HEK293 (cell line): ENCODE measurements at regions not wholly inside any gene's neighbourhood (a gene's known extent, or its start where the extent isn't known, plus 50 kb on each side); places are given as distances from the start of the nearest gene placed in this dataset.
"Not testable (repeated sequence)": the region's sequence is repeated elsewhere in the genome, so short reads cannot be mapped to it uniquely, and the experiment has no call there.

Experiments used
- CTCF ChIA-PET: fragments of 350-600 bp; formaldehyde crosslinking; extraction: SDS; loops from one replicate; lab custom pipeline; 2021; ENCODE audit warnings: antibody characterized with exemption; lab: Yijun Ruan, JAX
- POLR2A ChIA-PET: fragments of 300-600 bp; formaldehyde crosslinking; extraction: SDS; loops from one replicate; lab custom pipeline; 2020; ENCODE audit warnings: antibody characterized with exemption, inconsistent platforms; lab: Yijun Ruan, JAX
- H3K27ac ChIP-seq: fragments of 200-500 bp; sonication (Bioruptor generic); 2 replicates; pipeline ENCODE4 v1.5.1; 2014; ENCODE audit warnings: low read depth, low read length, control low read depth, inconsistent platforms; ENCODE audit errors: extremely low read depth
- H3K36me3 ChIP-seq, 2 experiments: fragments of 200-500 bp in 1 of 2; sonication (Bioruptor generic) in 1 of 2; 1 replicate in 1 of 2; 2 replicates in 1 of 2; pipeline ENCODE4 v1.5.1; 2014 to 2017; ENCODE audit warnings: inconsistent platforms in 2 of 2, low read length in 2 of 2; ENCODE audit not compliant: control insufficient read depth in 2 of 2, insufficient read depth in 1 of 2
- H3K4me1 ChIP-seq: fragments of 200-500 bp; sonication (Bioruptor generic); 2 replicates; pipeline ENCODE4 v1.5.1; 2014; ENCODE audit warnings: mild to moderate bottlenecking, low read length, inconsistent platforms; ENCODE audit not compliant: control insufficient read depth, insufficient read depth
- H3K4me3 ChIP-seq: 2 replicates; pipeline ENCODE4 v1.5.1; 2011; ENCODE audit warnings: low read depth, mild to moderate bottlenecking, control low read depth, low read length, moderate library complexity
- H3K9me3 ChIP-seq: fragments of 200-500 bp; sonication (Bioruptor generic); 2 replicates; pipeline ENCODE4 v1.5.1; 2014; ENCODE audit warnings: low read depth, low read length, inconsistent platforms; ENCODE audit not compliant: control insufficient read depth, insufficient read depth
- HOXA7 ChIP-seq: sonication (generic); formaldehyde crosslinking; IDR thresholded peaks from 2 replicates; pipeline ENCODE4 v1.8.1; 2022; ENCODE audit warnings: missing genetic modification reagents, borderline replicate concordance
- HOXD13 ChIP-seq: sonication (generic); formaldehyde crosslinking; IDR thresholded peaks from 2 replicates; pipeline ENCODE4 v1.8.0; 2022; ENCODE audit warnings: missing genetic modification reagents, borderline replicate concordance
- MYNN ChIP-seq: fragments of 450-650 bp; formaldehyde crosslinking; IDR thresholded peaks from 2 replicates; pipeline ENCODE4 v1.5.1; 2016; ENCODE audit warnings: missing biosample characterization, missing genetic modification characterization, borderline replicate concordance
- SALL2 ChIP-seq: fragments of 450-650 bp; formaldehyde crosslinking; IDR thresholded peaks from 2 replicates; pipeline ENCODE4 v1.5.0; 2017; ENCODE audit warnings: missing biosample characterization, mild to moderate bottlenecking, missing genetic modification characterization, borderline replicate concordance
- ZBTB8A ChIP-seq: fragments of 450-650 bp; formaldehyde crosslinking; IDR thresholded peaks from 2 replicates; pipeline ENCODE4 v1.5.1; 2016; ENCODE audit warnings: missing biosample characterization, missing genetic modification characterization
- ZNF114 ChIP-seq: fragments of 450-650 bp; formaldehyde crosslinking; IDR thresholded peaks from 2 replicates; pipeline ENCODE4 v1.5.0; 2017; ENCODE audit warnings: missing biosample characterization, missing genetic modification characterization
- ZNF274 ChIP-seq, 2 experiments: fragments of 200-500 bp in 1 of 2; fragments of 450-650 bp in 1 of 2; sonication (Bioruptor generic) in 1 of 2; formaldehyde crosslinking in 1 of 2; IDR thresholded peaks; 2 replicates each; pipeline versions ENCODE4 v1.5.1 to v1.6.1; 2014 to 2016; ENCODE audit warnings: borderline replicate concordance in 1 of 2, inconsistent platforms in 1 of 2, low read length in 1 of 2, missing biosample characterization in 1 of 2, missing genetic modification characterization in 1 of 2
- ZNF354C ChIP-seq: fragments of 450-650 bp; formaldehyde crosslinking; IDR thresholded peaks from 2 replicates; pipeline ENCODE4 v1.5.1; 2016; ENCODE audit warnings: missing biosample characterization, missing genetic modification characterization, low read depth, borderline replicate concordance
- ZNF404 ChIP-seq: fragments of 450-650 bp; formaldehyde crosslinking; IDR thresholded peaks from 2 replicates; pipeline ENCODE4 v1.5.1; 2017; ENCODE audit warnings: missing biosample characterization, missing genetic modification characterization
- ZNF416 ChIP-seq: fragments of 450-650 bp; formaldehyde crosslinking; IDR thresholded peaks from 2 replicates; pipeline ENCODE4 v1.5.1; 2016; ENCODE audit warnings: missing biosample characterization, missing genetic modification characterization
- ZNF548 ChIP-seq: fragments of 450-650 bp; formaldehyde crosslinking; IDR thresholded peaks from 2 replicates; pipeline ENCODE4 v1.5.1; 2016; ENCODE audit warnings: missing biosample characterization, missing genetic modification characterization
- ZNF658 ChIP-seq: fragments of 450-650 bp; formaldehyde crosslinking; IDR thresholded peaks from 2 replicates; pipeline ENCODE4; 2016; ENCODE audit warnings: missing biosample characterization, missing genetic modification characterization
- ZNF830 ChIP-seq: fragments of 450-650 bp; IDR thresholded peaks from 2 replicates; pipeline ENCODE4 v1.5.0; 2018; ENCODE audit warnings: missing biosample characterization, missing genetic modification characterization, low read depth, mild to moderate bottlenecking, moderate library complexity
- ZSCAN23 ChIP-seq: fragments of 450-650 bp; formaldehyde crosslinking; IDR thresholded peaks from 2 replicates; pipeline ENCODE4 v1.5.1; 2016; ENCODE audit warnings: missing biosample characterization, missing genetic modification characterization
- TF ChIP-seq, protein P1 (sequence below): fragments of 450-650 bp; formaldehyde crosslinking; IDR thresholded peaks from 2 replicates; pipeline ENCODE4 v1.5.1; 2016; ENCODE audit warnings: missing biosample characterization, missing genetic modification characterization, low read depth
- TF ChIP-seq, protein P2 (sequence below): fragments of 450-650 bp; formaldehyde crosslinking; IDR thresholded peaks from 2 replicates; pipeline ENCODE4 v1.5.1; 2016; ENCODE audit warnings: missing biosample characterization, missing genetic modification characterization
- TF ChIP-seq, protein P3 (sequence below): fragments of 450-650 bp; IDR thresholded peaks from 2 replicates; pipeline ENCODE4 v1.5.1; 2018; ENCODE audit warnings: missing biosample characterization, missing genetic modification characterization

DNA sequence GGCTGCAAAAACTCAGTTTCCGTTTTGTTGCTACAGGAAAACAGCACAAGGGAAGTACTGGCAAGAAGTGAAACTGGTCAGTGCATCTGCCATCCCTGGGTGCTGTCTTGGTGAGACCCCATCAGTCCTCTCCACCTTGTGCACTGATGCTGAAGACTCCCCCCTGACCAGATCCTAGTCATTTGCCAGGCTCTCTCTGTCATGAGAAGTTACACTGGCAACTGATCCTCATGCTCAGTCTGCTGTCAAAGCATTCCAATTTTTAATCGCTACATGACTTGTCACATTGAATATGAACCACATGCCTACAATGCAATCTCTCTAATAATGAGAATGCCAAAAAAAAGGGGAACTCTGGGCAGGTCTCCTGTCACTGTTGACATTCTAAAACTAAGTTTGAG, 296.5 kb downstream of the ZIC1 start:
- TF ChIP-seq ZNF114 (no peak), ZNF548 (tag by site-specific recombination) (no peak), ZNF416 (tag by site-specific recombination) (no peak), MYNN (tag by site-specific recombination) (no peak), HOXD13 (CRISPR knock-in tag) (no peak), ZNF274 (IDR thresholded peaks at IDR 0.05; ENCODE audit: low read length) (no peak), ZNF274 (tag by site-specific recombination; IDR thresholded peaks at IDR 0.05; ENCODE audit: borderline replicate concordance) (no peak), ZSCAN23 (tag by site-specific recombination) (no peak), ZNF658 (tag by site-specific recombination) (no peak)
- TF ChIP-seq, protein P1, sequence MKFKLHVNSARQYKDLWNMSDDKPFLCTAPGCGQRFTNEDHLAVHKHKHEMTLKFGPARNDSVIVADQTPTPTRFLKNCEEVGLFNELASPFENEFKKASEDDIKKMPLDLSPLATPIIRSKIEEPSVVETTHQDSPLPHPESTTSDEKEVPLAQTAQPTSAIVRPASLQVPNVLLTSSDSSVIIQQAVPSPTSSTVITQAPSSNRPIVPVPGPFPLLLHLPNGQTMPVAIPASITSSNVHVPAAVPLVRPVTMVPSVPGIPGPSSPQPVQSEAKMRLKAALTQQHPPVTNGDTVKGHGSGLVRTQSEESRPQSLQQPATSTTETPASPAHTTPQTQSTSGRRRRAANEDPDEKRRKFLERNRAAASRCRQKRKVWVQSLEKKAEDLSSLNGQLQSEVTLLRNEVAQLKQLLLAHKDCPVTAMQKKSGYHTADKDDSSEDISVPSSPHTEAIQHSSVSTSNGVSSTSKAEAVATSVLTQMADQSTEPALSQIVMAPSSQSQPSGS (tag by site-specific recombination), result no peak
- Histone ChIP-seq H3K27ac (no peak overlapping the region), H3K4me3 (no peak overlapping the region), H3K9me3 (no peaks in the 10 kb centered on the region), H3K4me1 (no peaks in the 10 kb centered on the region), H3K36me3 (no peaks in the 10 kb centered on the region)
- ChIA-PET POLR2A (no interaction called here), CTCF (no interaction called here)

DNA sequence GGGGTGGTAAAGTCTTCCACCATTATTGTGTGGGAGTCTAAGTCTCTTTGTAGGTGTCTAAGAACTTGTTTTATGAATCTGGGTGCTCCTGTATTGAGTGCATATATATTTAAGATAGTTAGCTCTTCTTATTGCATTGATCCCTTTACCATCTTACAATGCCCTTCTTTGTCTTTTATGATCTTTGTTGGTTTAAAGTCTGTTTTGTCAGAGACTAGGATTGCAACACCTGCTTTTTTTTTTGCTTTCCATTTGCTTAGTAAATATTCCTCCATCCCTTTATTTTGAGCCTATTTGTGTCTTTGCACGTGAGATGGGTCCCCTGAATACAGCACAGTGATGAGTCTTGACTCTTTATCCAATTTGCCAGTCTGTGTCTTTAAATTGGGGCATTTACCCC, 301.6 kb downstream of the ZIC1 start:
- H3K4me1 ChIP-seq, CTCF ChIA-PET, POLR2A ChIA-PET, H3K4me3 ChIP-seq, H3K27ac ChIP-seq, H3K9me3 ChIP-seq, H3K36me3 ChIP-seq: not testable (repeated sequence)

DNA sequence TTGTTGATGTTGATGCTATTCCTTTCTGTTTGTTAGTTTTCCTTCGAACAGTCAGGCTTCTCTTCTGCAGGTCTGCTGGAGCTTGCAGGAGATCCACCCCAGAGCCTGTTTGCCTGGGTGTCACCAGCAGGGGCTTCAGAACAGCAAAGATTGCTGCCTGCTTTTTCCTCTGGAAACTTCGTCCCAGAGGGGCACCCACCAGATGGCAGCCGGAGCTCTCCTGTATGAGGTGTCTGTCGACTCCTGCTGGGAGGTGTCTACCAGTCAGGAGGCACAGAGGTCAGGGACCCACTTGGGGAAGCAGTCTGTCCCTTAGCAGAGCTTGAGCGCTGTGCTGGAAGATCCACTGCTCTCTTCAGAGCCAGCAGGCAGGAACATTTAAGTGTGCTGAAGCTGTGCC, 303.2 kb downstream of the ZIC1 start:
- no peak for TF ChIP-seq ZBTB8A (tag by site-specific recombination)
- POLR2A ChIA-PET, result no interaction called here
- CTCF ChIA-PET, result no interaction called here

DNA sequence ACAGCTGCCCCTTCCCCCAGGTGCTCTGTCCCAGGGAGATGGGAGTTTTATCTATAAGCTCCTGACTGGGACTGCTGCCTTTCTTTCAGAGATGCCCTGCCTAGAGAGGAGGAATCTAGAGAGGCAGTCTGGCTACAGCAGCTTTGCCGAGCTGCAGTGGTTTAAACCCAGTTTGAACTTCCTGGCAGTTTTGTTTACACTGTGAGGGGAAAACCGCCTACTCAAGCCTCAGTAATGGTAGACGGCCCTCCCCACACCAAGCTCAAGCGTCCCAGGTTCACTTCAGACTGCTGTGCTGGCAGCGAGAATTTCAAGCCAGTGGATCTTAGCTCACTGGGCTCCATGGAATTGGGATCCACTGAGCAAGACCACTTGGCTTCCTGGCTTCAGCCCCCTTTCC, 303.6 kb downstream of the ZIC1 start:
- H3K27ac ChIP-seq, H3K9me3 ChIP-seq, H3K4me3 ChIP-seq, POLR2A ChIA-PET, H3K4me1 ChIP-seq, H3K36me3 ChIP-seq, CTCF ChIA-PET: not testable (repeated sequence)

More for the DNA sequence above, 303.2 kb downstream of the ZIC1 start:
- Histone ChIP-seq H3K4me1 (no peaks in the 10 kb centered on the region), H3K4me3 (no peak overlapping the region), H3K27ac (no peak overlapping the region), H3K36me3 (no peaks in the 10 kb centered on the region), H3K9me3 (no peaks in the 10 kb centered on the region)

DNA sequence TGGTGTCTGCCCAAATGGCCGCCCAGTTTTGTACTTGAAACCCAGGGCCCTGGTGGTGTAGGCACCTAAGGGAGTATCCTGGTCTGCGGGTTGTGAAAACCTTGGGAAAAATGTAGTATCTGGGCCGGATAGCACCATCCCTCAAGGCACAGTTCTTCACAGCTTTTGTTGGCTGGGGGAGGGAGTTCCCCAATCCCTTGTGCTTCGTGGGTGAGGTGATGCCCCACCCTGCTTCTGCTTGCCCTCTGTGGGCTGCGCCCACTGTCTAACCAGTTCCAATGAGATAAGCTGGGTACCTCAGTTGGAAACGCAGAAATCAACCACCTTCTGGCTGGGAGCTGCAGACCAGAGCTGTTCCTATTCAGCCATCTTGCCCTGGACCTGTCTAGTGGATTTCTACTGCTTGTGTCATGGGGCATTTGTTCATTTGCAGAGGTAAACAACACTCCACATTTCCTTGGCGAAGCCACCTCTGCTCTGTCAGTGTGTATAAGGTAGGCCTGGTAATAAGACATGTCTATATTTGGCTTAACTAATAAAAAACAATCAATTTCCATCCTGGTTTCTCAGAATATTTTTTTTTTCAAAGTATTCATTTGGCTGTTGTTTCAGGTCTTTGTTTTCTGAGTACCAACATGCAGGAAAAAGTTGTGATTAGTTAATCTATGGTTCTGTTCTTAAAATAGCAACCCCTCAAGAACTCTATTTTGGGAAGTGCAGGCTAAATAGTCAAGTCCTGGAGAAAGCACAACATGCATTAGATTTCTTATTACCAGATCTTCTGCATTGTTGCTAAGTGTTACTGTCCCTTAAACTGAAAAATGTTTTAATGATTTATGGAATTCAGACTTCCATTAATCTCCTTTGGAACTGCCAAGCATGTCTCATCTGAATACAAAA, 304.3 kb downstream of the ZIC1 start:
- POLR2A ChIA-PET, result no interaction called here
- H3K4me1 ChIP-seq, result no peaks in the 10 kb centered on the region
- H3K9me3 ChIP-seq, result no peaks in the 10 kb centered on the region
- CTCF ChIA-PET, result no interaction called here
- no peaks in the 10 kb centered on the region for H3K36me3 ChIP-seq
- no peak overlapping the region for H3K27ac ChIP-seq
- H3K4me3 ChIP-seq, result no peak overlapping the region
- TF ChIP-seq, protein P2, sequence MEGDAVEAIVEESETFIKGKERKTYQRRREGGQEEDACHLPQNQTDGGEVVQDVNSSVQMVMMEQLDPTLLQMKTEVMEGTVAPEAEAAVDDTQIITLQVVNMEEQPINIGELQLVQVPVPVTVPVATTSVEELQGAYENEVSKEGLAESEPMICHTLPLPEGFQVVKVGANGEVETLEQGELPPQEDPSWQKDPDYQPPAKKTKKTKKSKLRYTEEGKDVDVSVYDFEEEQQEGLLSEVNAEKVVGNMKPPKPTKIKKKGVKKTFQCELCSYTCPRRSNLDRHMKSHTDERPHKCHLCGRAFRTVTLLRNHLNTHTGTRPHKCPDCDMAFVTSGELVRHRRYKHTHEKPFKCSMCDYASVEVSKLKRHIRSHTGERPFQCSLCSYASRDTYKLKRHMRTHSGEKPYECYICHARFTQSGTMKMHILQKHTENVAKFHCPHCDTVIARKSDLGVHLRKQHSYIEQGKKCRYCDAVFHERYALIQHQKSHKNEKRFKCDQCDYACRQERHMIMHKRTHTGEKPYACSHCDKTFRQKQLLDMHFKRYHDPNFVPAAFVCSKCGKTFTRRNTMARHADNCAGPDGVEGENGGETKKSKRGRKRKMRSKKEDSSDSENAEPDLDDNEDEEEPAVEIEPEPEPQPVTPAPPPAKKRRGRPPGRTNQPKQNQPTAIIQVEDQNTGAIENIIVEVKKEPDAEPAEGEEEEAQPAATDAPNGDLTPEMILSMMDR (tag by site-specific recombination), result no peak
- TF ChIP-seq, protein P3, sequence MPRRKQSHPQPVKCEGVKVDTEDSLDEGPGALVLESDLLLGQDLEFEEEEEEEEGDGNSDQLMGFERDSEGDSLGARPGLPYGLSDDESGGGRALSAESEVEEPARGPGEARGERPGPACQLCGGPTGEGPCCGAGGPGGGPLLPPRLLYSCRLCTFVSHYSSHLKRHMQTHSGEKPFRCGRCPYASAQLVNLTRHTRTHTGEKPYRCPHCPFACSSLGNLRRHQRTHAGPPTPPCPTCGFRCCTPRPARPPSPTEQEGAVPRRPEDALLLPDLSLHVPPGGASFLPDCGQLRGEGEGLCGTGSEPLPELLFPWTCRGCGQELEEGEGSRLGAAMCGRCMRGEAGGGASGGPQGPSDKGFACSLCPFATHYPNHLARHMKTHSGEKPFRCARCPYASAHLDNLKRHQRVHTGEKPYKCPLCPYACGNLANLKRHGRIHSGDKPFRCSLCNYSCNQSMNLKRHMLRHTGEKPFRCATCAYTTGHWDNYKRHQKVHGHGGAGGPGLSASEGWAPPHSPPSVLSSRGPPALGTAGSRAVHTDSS (tag by site-specific recombination), result no peak
- TF ChIP-seq ZNF404 (tag by site-specific recombination), result no peak
- no peak for TF ChIP-seq ZNF354C (tag by site-specific recombination)
- TF ChIP-seq ZNF114, result no peak
- no peak for TF ChIP-seq HOXA7 (CRISPR knock-in tag)
- no peak for TF ChIP-seq ZNF830
- TF ChIP-seq SALL2 (tag by site-specific recombination), result no peak
